HepG2 (cell line): ENCODE measurements at regions not wholly inside any gene's neighbourhood (a gene's known extent, or its start where the extent isn't known, plus 50 kb on each side); places are given as distances from the start of the nearest gene placed in this dataset.

Experiments
- ATAC-seq: fragments of 200-7000 bp; cut with Tn5 transposase; 3 replicates; pipeline ENCODE4 v1.9.1; 2020; ENCODE audit warnings: mild to moderate bottlenecking, moderate library complexity
- BruUV-seq: library from RNA; stranded (reverse); fragments of 400-500 nt; replicated peaks from 2 replicates; lab custom pipeline; 2021; lab: Mats Ljungman, UMichigan
- CTCF ChIA-PET: fragments of 300-600 bp; formaldehyde crosslinking; extraction: SDS; loops from one replicate; lab custom pipeline; 2021; ENCODE audit warnings: low total read pairs, inconsistent platforms, low intra/inter-chr PET ratio; lab: Yijun Ruan, JAX
- POLR2A ChIA-PET: fragments of 350-600 bp; sonication (Branson Sonifier 250); formaldehyde crosslinking; loops from one replicate; lab custom pipeline; 2020; ENCODE audit warnings: antibody characterized with exemption, inconsistent platforms; lab: Yijun Ruan, JAX
- DNase-seq: peaks from one replicate; pipeline ENCODE4 v3.0.0-alpha.2; 2015; ENCODE audit warnings: low spot score
- FAIRE-seq: peaks from 3 replicates; lab custom pipeline; 2011; peaks lifted over from hg19 to GRCh38; lab: Jason Lieb, UNC
- H2AFZ ChIP-seq: one replicate; pipeline ENCODE4 v1.6.1; 2011; ENCODE audit warnings: low read length, inconsistent platforms
- H3K27ac ChIP-seq: fragments of 300-600 bp; 3 replicates; pipeline ENCODE4 v1.8.0; 2011; ENCODE audit warnings: mixed run types, mild to moderate bottlenecking, mixed read lengths, low read length, inconsistent platforms; ENCODE audit not compliant: insufficient read depth; ENCODE audit errors: extremely low read length
- H3K27me3 ChIP-seq, 2 experiments: fragments of 200-600 bp in 1 of 2; 2 replicates in 1 of 2; 3 replicates in 1 of 2; pipeline versions ENCODE4 v1.6.0 to v1.8.0; 2011; ENCODE audit warnings: low read length in 2 of 2, mild to moderate bottlenecking in 2 of 2, moderate library complexity in 2 of 2, inconsistent platforms in 1 of 2; ENCODE audit not compliant: insufficient read depth in 2 of 2, control insufficient read depth in 1 of 2
- H3K36me3 ChIP-seq, 2 experiments: fragments of 200-600 bp in 1 of 2; replicated peaks in 1 of 2; 2 replicates in 1 of 2; 3 replicates in 1 of 2; pipeline versions ENCODE4 v1.5.1 to v1.8.0; 2011; ENCODE audit warnings: low read length in 2 of 2, inconsistent platforms in 1 of 2; ENCODE audit not compliant: insufficient read depth in 2 of 2, control insufficient read depth in 1 of 2
- H3K4me1 ChIP-seq: 2 replicates; pipeline ENCODE4 v1.5.1; 2012; ENCODE audit warnings: low read length, inconsistent platforms; ENCODE audit not compliant: insufficient read depth
- H3K4me2 ChIP-seq: 2 replicates; pipeline ENCODE4 v1.6.0; 2011; ENCODE audit warnings: low read depth, low read length, inconsistent platforms
- H3K4me3 ChIP-seq, 3 experiments: fragments of 200-600 bp in 1 of 3; sonication (generic), shearing (Covaris generic) in 1 of 3; replicated peaks in 1 of 3; 2 replicates each; pipeline ENCODE4 v1.5.1; 2011 to 2016; ENCODE audit warnings: low read length in 3 of 3, inconsistent platforms in 2 of 3, low read depth in 2 of 3, mild to moderate bottlenecking in 2 of 3, control low read depth in 1 of 3, mixed read lengths in 1 of 3; ENCODE audit not compliant: insufficient read depth in 1 of 3
- H3K79me2 ChIP-seq: one replicate; pipeline ENCODE4 v1.6.1; 2011; ENCODE audit warnings: low read length, inconsistent platforms; ENCODE audit not compliant: insufficient read depth
- H3K9ac ChIP-seq: 2 replicates; pipeline ENCODE4 v1.6.0; 2011; ENCODE audit warnings: mild to moderate bottlenecking, low read depth, low read length, inconsistent platforms; ENCODE audit not compliant: insufficient read depth
- H3K9me3 ChIP-seq: 2 replicates; pipeline ENCODE4 v1.5.1; 2012; ENCODE audit warnings: mild to moderate bottlenecking, low read length
- H4K20me1 ChIP-seq: 2 replicates; pipeline ENCODE4 v1.6.0; 2011; ENCODE audit warnings: inconsistent platforms, mild to moderate bottlenecking, low read length, moderate library complexity; ENCODE audit not compliant: insufficient read depth
- BHLHE40 ChIP-seq: IDR thresholded peaks from 2 replicates; pipeline ENCODE4 v1.6.1; 2011; ENCODE audit warnings: low read length, improper control_type of control experiment
- CTCF ChIP-seq: sonication (generic); formaldehyde crosslinking; IDR thresholded peaks from 2 replicates; pipeline ENCODE4 v1.5.0; 2020; ENCODE audit warnings: mild to moderate bottlenecking, missing genetic modification reagents, moderate library complexity
- ELF4 ChIP-seq: sonication (generic); formaldehyde crosslinking; IDR thresholded peaks from 2 replicates; pipeline ENCODE4 v1.5.0; 2020; ENCODE audit warnings: missing genetic modification reagents, mild to moderate bottlenecking, moderate library complexity, borderline replicate concordance
- FOXO1 ChIP-seq: sonication (generic); formaldehyde crosslinking; IDR thresholded peaks from 2 replicates; pipeline ENCODE4 v1.4.0; 2020; ENCODE audit warnings: missing genetic modification reagents
- HIVEP1 ChIP-seq: sonication (generic); formaldehyde crosslinking; IDR thresholded peaks from 2 replicates; pipeline ENCODE4 v1.4.0; 2020; ENCODE audit warnings: mild to moderate bottlenecking, missing genetic modification reagents
- SMAD1 ChIP-seq: sonication (generic); formaldehyde crosslinking; IDR thresholded peaks from 2 replicates; pipeline ENCODE4 v1.4.0; 2020; ENCODE audit warnings: missing genetic modification reagents, low read depth, mild to moderate bottlenecking, borderline replicate concordance
- SOX6 ChIP-seq, 2 experiments: fragments of 450-650 bp in 1 of 2; sonication (generic) in 1 of 2; formaldehyde crosslinking in 1 of 2; IDR thresholded peaks; 2 replicates each; pipeline versions ENCODE4 v1.4.0 to v1.6.1; 2017 to 2020; ENCODE audit warnings: antibody characterized with exemption in 1 of 2, mild to moderate bottlenecking in 1 of 2, missing genetic modification reagents in 1 of 2
- TERF1 ChIP-seq: sonication (generic); formaldehyde crosslinking; IDR thresholded peaks from 2 replicates; pipeline ENCODE4 v1.8.0; 2022; ENCODE audit warnings: mild to moderate bottlenecking, missing genetic modification reagents, moderate library complexity
- ZIK1 ChIP-seq: sonication (generic); formaldehyde crosslinking; IDR thresholded peaks from 2 replicates; pipeline ENCODE4 v1.5.0; 2020; ENCODE audit warnings: mild to moderate bottlenecking, low read depth, missing genetic modification reagents, borderline replicate concordance
- ZNF17 ChIP-seq: sonication (generic); formaldehyde crosslinking; IDR thresholded peaks from 2 replicates; pipeline ENCODE4 v1.5.0; 2020; ENCODE audit warnings: mild to moderate bottlenecking, missing genetic modification reagents
- ZNF232 ChIP-seq: sonication (generic); formaldehyde crosslinking; IDR thresholded peaks from 2 replicates; pipeline ENCODE4 v1.4.0; 2020; ENCODE audit warnings: missing genetic modification reagents, borderline replicate concordance
- ZNF383 ChIP-seq: sonication (generic); formaldehyde crosslinking; IDR thresholded peaks from 2 replicates; pipeline ENCODE4 v1.4.0; 2020; ENCODE audit warnings: missing genetic modification reagents, mild to moderate bottlenecking, borderline replicate concordance
- ZNF564 ChIP-seq: sonication (generic); formaldehyde crosslinking; IDR thresholded peaks from 2 replicates; pipeline ENCODE4 v1.8.1; 2023; ENCODE audit warnings: mild to moderate bottlenecking, missing genetic modification reagents
- ZNF598 ChIP-seq: sonication (generic); formaldehyde crosslinking; IDR thresholded peaks from 2 replicates; pipeline ENCODE4 v1.5.1; 2020; ENCODE audit warnings: mild to moderate bottlenecking, missing genetic modification reagents, borderline replicate concordance
- ZNF639 ChIP-seq: conservative IDR thresholded peaks from 2 replicates; pipeline ENCODE4 v1.6.1; 2018; ENCODE audit warnings: missing genetic modification reagents
- WGBS: methylation state at CpG from one replicate; pipeline ENCODE4 v1.1.6; 2017; ENCODE audit warnings: low lambda C conversion rate; 5-methylcytosine and 5-hydroxymethylcytosine counted together
- in situ Hi-C: cut with HindIII; loops from 2 replicates; pipeline ENCODE4 v1.10.0; 2017; ENCODE audit warnings: low pct_unique_long_range_greater_than_20kb; ENCODE audit not compliant: extremely low pct_ligation_motif_present
- intact Hi-C: fragments of 100-400 bp; cut with micrococcal nuclease; formaldehyde crosslinking; loops from one replicate; pipeline ENCODE4 v1.10.0; 2022; ENCODE audit not compliant: unreplicated experiment

- no peak for TF ChIP-seq CTCF (CRISPR knock-in tag)
Observed at GRCh38 chr7:25308246-25308645, 80.0 kb upstream of the NPVF start (continued).

- under 1% methylated on average over 6 of the region's 6 CpGs for WGBS
- in situ Hi-C loops: no loop called here
- intact Hi-C loops: no loop called here
- Histone ChIP-seq H3K4me1 (no peaks in the 10 kb centered on the region), H3K4me2 (no peak overlapping the region), H3K27ac (no peak overlapping the region), H3K36me3 (no peaks in the 10 kb centered on the region), H3K9ac (no peak overlapping the region), H4K20me1 (no peaks in the 10 kb centered on the region), H3K9me3 (no peaks in the 10 kb centered on the region), H3K79me2 (no peaks in the 10 kb centered on the region), H3K27me3 (peaks cover 0 to 7% of the 10 kb centered on the region in 2 experiments; a peak in 1 of 5 replicates), H2AFZ (no peak overlapping the region), H3K4me3 (no peak overlapping the region)
- CTCF ChIA-PET: no interaction called here
- POLR2A ChIA-PET: no interaction called here
- no TSS peak for BruUV-seq
- ATAC-seq: no peak
- FAIRE-seq: no peak
- DNase-seq: no peak
- no peak for TF ChIP-seq SMAD1
- TF ChIP-seq ZIK1: no peak
- no peak for TF ChIP-seq ZNF383
- TF ChIP-seq ZNF598 (CRISPR knock-in tag): no peak
- TF ChIP-seq ELF4 (CRISPR knock-in tag): no peak
- TF ChIP-seq HIVEP1: no peak
- no peak for TF ChIP-seq SOX6 (IDR thresholded peaks at IDR 0.05)
- no peak for TF ChIP-seq SOX6 (CRISPR knock-in tag; IDR thresholded peaks at IDR 0.05)
- no peak for TF ChIP-seq BHLHE40
- TF ChIP-seq FOXO1 (CRISPR knock-in tag): no peak
- TF ChIP-seq ZNF639 (CRISPR knock-in tag): no peak
- TF ChIP-seq ZNF17 (CRISPR knock-in tag): no peak
- TF ChIP-seq TERF1 (CRISPR knock-in tag): no peak
- TF ChIP-seq ZNF232: no peak
- no peak for TF ChIP-seq ZNF564 (CRISPR knock-in tag)
Observed at GRCh38 chr7:25308906-25309705, 80.8 kb upstream of the NPVF start.
